Effector memory CD8-positive, alpha-beta T cell (primary cell): ENCODE measurements at regions not wholly inside any gene's neighbourhood (a gene's known extent, or its start where the extent isn't known, plus 50 kb on each side); places are given as distances from the start of the nearest gene placed in this dataset.

ENCODE experiments used
- ATAC-seq: fragments of 150-1000 bp; cut with Tn5 transposase; replicated peaks from 2 replicates; pipeline ENCODE4 v1.10.0; 2021; ENCODE audit warnings: mild to moderate bottlenecking, moderate library complexity
- DNase-seq, 3 experiments: peaks; one replicate each; pipeline ENCODE4 v3.0.0; 2021
- H3K27ac Mint-ChIP-seq, 2 donors: one replicate each; pipeline ENCODE4 v1.8.0; 2022; ENCODE audit warnings: mild to moderate bottlenecking in 2 of 2, mixed read lengths in 2 of 2, moderate library complexity in 2 of 2
- H3K27me3 Mint-ChIP-seq, 2 donors: one replicate each; pipeline ENCODE4 v1.8.0; 2022; ENCODE audit warnings: mixed read lengths in 2 of 2
- H3K36me3 Mint-ChIP-seq: one replicate; pipeline ENCODE4 v1.8.0; 2022; ENCODE audit warnings: mild to moderate bottlenecking, moderate library complexity, mixed read lengths; ENCODE audit not compliant: insufficient read depth
- H3K4me1 Mint-ChIP-seq, 2 donors: one replicate each; pipeline ENCODE4 v1.8.0; 2022; ENCODE audit warnings: low read depth in 2 of 2, mixed read lengths in 2 of 2
- H3K4me3 Mint-ChIP-seq, 2 donors: one replicate each; pipeline ENCODE4 v1.8.0; 2022; ENCODE audit warnings: mild to moderate bottlenecking in 2 of 2, mixed read lengths in 2 of 2, moderate library complexity in 2 of 2
- H3K9me3 Mint-ChIP-seq, 2 donors: one replicate each; pipeline ENCODE4 v1.8.0; 2022; ENCODE audit warnings: mixed read lengths in 2 of 2

GRCh38 chr12:76249501-76249900, 98.7 kb downstream of the BBS10 start:
- no peak for ATAC-seq
- Mint-ChIP-seq H3K36me3 (no peaks in the 10 kb centered on the region), H3K27ac (no peak overlapping the region), H3K27me3 (peaks cover 25 to 33% of the 10 kb centered on the region in 2 donors), H3K4me1 (no peaks in the 10 kb centered on the region), H3K4me3 (no peak overlapping the region), H3K9me3 (no peaks in the 10 kb centered on the region)
- no peak for DNase-seq

DNA sequence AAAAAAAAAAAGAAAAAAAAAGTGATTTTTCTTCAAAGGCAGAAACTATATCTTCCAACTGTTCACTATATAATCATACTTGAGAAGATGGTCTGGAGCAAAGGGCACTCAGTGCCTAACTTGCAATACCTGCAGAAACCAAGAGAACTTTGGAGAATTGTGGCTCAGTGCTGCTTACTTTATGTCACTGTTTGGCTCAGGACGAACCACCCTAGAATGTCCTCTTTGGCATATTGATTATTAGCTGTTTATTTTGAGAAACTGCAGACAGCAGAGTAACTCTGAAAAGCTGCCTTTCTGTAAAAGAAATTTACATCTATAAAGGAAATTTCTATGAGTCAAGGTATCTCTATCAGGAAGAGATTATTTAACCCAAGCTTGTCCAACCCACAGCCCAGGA, 100.2 kb downstream of the BBS10 start:
- no peak overlapping the region for H3K27ac Mint-ChIP-seq
- H3K36me3 Mint-ChIP-seq: no peaks in the 10 kb centered on the region
- H3K9me3 Mint-ChIP-seq: no peaks in the 10 kb centered on the region
- no peak for DNase-seq
- peaks cover 25 to 26% of the 10 kb centered on the region in 2 donors for H3K27me3 Mint-ChIP-seq
- no peak for ATAC-seq
- H3K4me3 Mint-ChIP-seq: no peak overlapping the region
- no peaks in the 10 kb centered on the region for H3K4me1 Mint-ChIP-seq

DNA sequence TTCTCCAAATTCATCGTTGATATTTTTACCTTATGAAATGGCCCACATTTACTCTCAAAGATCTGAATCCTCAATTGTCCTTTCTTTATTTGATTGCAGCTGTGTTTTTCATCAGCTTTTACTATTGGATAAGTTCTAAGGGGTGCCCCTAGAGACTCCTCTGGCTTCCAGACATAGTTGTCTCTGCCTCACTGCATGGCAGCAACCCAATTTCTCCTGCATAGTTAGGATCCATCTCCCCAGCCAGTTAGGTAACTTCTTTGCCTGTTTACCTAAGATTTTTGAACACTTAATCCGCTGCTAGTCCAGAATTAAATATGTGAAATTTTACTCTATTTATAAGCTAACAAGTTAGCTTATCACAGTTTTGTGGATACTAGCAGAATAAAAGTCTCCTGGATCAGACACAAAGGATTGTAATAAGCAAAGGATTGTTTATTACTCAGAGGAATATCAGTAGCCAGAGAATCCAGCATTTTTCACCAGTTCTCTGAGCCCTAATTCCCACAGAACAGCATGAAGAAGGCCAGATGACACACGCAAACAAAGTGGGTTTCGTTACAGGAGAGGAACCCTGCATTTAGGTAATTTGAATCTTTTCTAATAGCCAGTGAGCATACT, 101.1 kb downstream of the BBS10 start:
- DNase-seq: no peak
- Mint-ChIP-seq H3K4me3 (no peak overlapping the region), H3K27ac (no peak overlapping the region), H3K27me3 (peaks cover 24 to 26% of the 10 kb centered on the region in 2 donors), H3K36me3 (no peaks in the 10 kb centered on the region), H3K9me3 (no peaks in the 10 kb centered on the region), H3K4me1 (no peaks in the 10 kb centered on the region)
- no peak for ATAC-seq

DNA sequence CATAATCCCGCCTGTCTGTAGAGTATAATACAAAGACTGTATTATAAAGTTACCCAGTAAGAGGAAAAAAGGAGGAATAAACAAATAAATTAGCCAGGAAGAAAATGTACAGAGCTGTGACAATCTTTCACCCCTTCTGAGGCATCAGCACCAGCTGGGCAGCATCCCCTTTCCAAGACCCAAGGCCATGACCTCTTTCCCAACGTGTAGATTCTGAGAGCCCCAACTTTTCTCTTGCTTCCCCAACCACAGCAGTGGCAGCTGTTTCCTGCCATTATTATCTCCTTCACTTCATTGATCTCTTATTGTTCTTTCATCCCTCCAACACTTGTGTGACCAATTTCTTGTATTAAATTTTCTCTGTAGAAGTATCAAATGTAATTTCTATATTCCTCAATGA, 101.6 kb downstream of the BBS10 start:
- Mint-ChIP-seq H3K4me3 (no peak overlapping the region), H3K27ac (no peak overlapping the region), H3K27me3 (peaks cover 19 to 22% of the 10 kb centered on the region in 2 donors), H3K9me3 (no peaks in the 10 kb centered on the region), H3K36me3 (no peaks in the 10 kb centered on the region), H3K4me1 (no peaks in the 10 kb centered on the region)
- DNase-seq (no peak), ATAC-seq (no peak)

- DNase-seq: no peak
- H3K27ac Mint-ChIP-seq: no peak overlapping the region
- H3K9me3 Mint-ChIP-seq: no peaks in the 10 kb centered on the region
- no peak for ATAC-seq
- H3K36me3 Mint-ChIP-seq: no peaks in the 10 kb centered on the region
- no peaks in the 10 kb centered on the region for H3K4me1 Mint-ChIP-seq
- H3K27me3 Mint-ChIP-seq: peaks cover 18 to 26% of the 10 kb centered on the region in 2 donors
- H3K4me3 Mint-ChIP-seq: no peak overlapping the region
These were observed 103.9 kb downstream of the BBS10 start for GRCh38 chr12:76244300-76244699.

GRCh38 chr12:76242813-76243550, 105.2 kb downstream of the BBS10 start:
- H3K4me1 Mint-ChIP-seq: no peaks in the 10 kb centered on the region
- no peaks in the 10 kb centered on the region for H3K36me3 Mint-ChIP-seq
- peaks cover 12 to 20% of the 10 kb centered on the region in 2 donors for H3K27me3 Mint-ChIP-seq
- ATAC-seq (no peak), DNase-seq (no peak)
- no peaks in the 10 kb centered on the region for H3K9me3 Mint-ChIP-seq
- no peak overlapping the region for H3K27ac Mint-ChIP-seq
- H3K4me3 Mint-ChIP-seq: no peak overlapping the region

- Mint-ChIP-seq H3K36me3 (no peaks in the 10 kb centered on the region), H3K27me3 (peaks cover 12% of the 10 kb centered on the region in 2 donors), H3K4me1 (no peaks in the 10 kb centered on the region), H3K4me3 (no peak overlapping the region), H3K27ac (no peak overlapping the region), H3K9me3 (no peaks in the 10 kb centered on the region)
- no peak for ATAC-seq
- no peak for DNase-seq
These were observed 106.8 kb downstream of the BBS10 start for GRCh38 chr12:76241371-76241770.

DNA sequence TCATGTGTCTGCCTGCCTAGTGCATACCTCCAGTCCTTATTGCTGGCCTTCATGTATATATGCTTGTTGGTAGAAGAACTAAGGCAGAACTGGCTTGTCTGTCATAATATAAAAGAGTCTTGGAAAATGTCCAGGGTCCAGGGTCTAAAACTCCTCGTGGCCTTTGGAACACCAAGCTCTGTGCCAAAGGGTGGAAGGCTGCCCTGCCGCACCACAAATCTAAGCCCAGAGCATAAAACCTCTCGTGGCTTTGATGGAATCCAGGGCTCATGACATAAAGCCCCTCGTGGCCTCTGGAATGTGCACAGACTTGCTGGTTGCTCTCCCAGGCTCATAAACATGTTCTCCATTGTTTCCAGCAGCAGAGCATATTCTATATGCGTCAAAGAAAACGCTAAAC, 107.9 kb downstream of the BBS10 start:
- no peak for DNase-seq
- H3K4me3 Mint-ChIP-seq: no peak overlapping the region
- H3K4me1 Mint-ChIP-seq: no peaks in the 10 kb centered on the region
- no peaks in the 10 kb centered on the region for H3K9me3 Mint-ChIP-seq
- no peaks in the 10 kb centered on the region for H3K36me3 Mint-ChIP-seq
- H3K27me3 Mint-ChIP-seq: peaks cover 8 to 9% of the 10 kb centered on the region in 2 donors
- ATAC-seq: no peak
- no peak overlapping the region for H3K27ac Mint-ChIP-seq

GRCh38 chr12:76238688-76239087, 109.5 kb downstream of the BBS10 start:
- Mint-ChIP-seq H3K9me3 (no peaks in the 10 kb centered on the region), H3K4me1 (no peaks in the 10 kb centered on the region), H3K27me3 (peaks cover 6 to 9% of the 10 kb centered on the region in 2 donors), H3K27ac (no peak overlapping the region), H3K36me3 (no peaks in the 10 kb centered on the region), H3K4me3 (no peak overlapping the region)
- ATAC-seq: no peak
- DNase-seq: no peak

DNA sequence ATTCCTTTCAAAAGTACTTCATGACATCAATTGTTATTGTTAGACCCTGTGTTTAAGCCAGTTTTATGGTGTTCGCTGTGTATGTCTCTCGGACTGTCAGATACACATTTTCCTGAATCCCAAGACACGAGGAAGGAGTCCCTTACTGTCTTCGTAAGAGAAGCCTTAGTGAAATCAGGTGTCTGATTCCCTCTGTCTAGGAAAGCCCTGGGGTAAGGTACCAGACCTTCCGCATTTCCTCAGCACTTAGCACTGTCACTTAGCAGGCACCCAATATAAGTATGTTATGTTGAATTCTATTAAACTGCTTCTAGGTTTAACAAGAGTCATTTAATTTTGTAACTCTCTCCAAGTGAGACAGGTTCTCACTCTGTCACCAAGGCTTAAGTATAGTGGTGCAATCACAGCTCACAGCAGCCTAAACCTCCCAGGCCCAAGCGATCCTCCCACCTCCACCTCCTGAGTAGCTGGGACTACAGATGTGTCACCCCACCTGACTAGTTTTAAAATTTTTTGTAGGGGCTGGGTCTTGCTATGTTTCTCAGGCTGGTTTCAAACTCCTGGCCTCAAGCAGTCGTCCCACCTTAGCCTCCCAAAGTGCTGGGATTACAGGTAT, 111.0 kb downstream of the BBS10 start:
- ATAC-seq (no peak), DNase-seq (no peak)
- Mint-ChIP-seq H3K36me3 (no peaks in the 10 kb centered on the region), H3K9me3 (no peaks in the 10 kb centered on the region), H3K4me1 (no peaks in the 10 kb centered on the region), H3K27ac (no peak overlapping the region), H3K4me3 (no peak overlapping the region), H3K27me3 (peaks cover 6 to 9% of the 10 kb centered on the region in 2 donors)

- H3K4me3 Mint-ChIP-seq: no peak overlapping the region
- ATAC-seq: no peak
- no peak for DNase-seq
- H3K36me3 Mint-ChIP-seq: peaks cover 2% of the 10 kb centered on the region
- H3K27ac Mint-ChIP-seq: no peak overlapping the region
- H3K27me3 Mint-ChIP-seq: peaks cover 6 to 9% of the 10 kb centered on the region in 2 donors
- no peaks in the 10 kb centered on the region for H3K9me3 Mint-ChIP-seq
- H3K4me1 Mint-ChIP-seq: no peaks in the 10 kb centered on the region
These were observed 111.6 kb downstream of the BBS10 start for GRCh38 chr12:76236640-76237039.

DNA sequence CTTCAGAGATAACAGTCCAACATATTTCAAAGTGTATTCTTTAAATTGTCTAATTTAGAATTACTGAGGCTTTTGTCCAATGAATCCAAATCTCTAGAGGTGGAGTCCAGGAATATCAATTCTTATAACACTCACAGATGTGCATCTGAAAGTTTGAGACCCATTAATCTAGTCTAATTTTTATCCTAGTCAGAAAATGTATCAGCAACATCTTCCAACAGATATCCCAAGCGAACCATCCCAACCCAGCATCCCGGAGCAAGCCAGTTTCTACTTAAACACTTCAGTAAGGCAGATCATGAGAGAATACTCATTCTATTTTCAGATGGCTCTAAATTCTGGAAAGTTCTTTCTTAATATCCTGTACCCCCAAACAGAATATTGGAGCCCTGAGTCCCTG, 113.5 kb downstream of the BBS10 start:
- no peak overlapping the region for H3K4me3 Mint-ChIP-seq
- no peak overlapping the region for H3K27ac Mint-ChIP-seq
- ATAC-seq (no peak), DNase-seq (no peak)
- H3K9me3 Mint-ChIP-seq: no peaks in the 10 kb centered on the region
- H3K36me3 Mint-ChIP-seq: peaks cover 2% of the 10 kb centered on the region
- H3K27me3 Mint-ChIP-seq: no peaks in the 10 kb centered on the region
- no peaks in the 10 kb centered on the region for H3K4me1 Mint-ChIP-seq

GRCh38 chr12:76232013-76232412, 116.2 kb downstream of the BBS10 start:
- H3K27me3 Mint-ChIP-seq: no peaks in the 10 kb centered on the region

DNA sequence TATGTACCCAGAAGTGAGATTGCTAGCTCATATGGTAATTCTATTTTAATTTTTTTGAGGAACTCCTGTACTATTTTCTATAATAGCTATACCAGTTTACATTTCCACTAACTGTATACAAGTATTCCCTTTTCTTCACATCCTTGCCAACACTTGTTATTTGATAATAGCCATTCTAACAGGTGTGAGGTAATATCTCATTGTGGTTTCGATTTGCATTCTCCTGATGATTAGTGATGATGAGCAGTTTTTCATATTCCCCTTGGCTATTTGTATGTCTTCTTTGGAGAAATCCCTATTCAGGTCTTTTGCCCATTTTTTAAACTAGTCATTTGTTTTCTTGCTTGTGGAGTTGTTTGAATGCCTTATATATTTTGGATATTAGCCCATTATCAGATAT, 121.3 kb downstream of the BBS10 start:
- Mint-ChIP-seq H3K27me3 (no peaks in the 10 kb centered on the region), H3K4me1 (no peaks in the 10 kb centered on the region), H3K4me3 (no peak overlapping the region), H3K36me3 (peaks cover 2% of the 10 kb centered on the region), H3K27ac (no peak overlapping the region), H3K9me3 (no peaks in the 10 kb centered on the region)
- ATAC-seq (no peak), DNase-seq (no peak)

More at GRCh38 chr12:76232013-76232412, 116.2 kb downstream of the BBS10 start:
- Mint-ChIP-seq H3K36me3 (peaks cover 2% of the 10 kb centered on the region), H3K27ac (no peak overlapping the region), H3K4me1 (no peaks in the 10 kb centered on the region), H3K4me3 (no peak overlapping the region), H3K9me3 (no peaks in the 10 kb centered on the region)
- no peak for ATAC-seq
- no peak for DNase-seq
